Nephron progenitor cell (in vitro differentiated cells): ENCODE measurements at regions not wholly inside any gene's neighbourhood (a gene's known extent, or its start where the extent isn't known, plus 50 kb on each side); places are given as distances from the start of the nearest gene placed in this dataset.
A peak's percentile ranks its signal among the peaks of the same experiment; 100 is the strongest.

Source experiments
- DNase-seq: peaks from one replicate; pipeline ENCODE4 v3.0.0; 2021
- H3K27ac Mint-ChIP-seq: 2 replicates; pipeline ENCODE4 v1.8.0; 2021; ENCODE audit warnings: mild to moderate bottlenecking, moderate library complexity, mixed read lengths
- H3K27me3 Mint-ChIP-seq: 2 replicates; pipeline ENCODE4 v1.8.0; 2021; ENCODE audit warnings: mild to moderate bottlenecking, low read depth, mixed read lengths; ENCODE audit not compliant: poor library complexity
- H3K36me3 Mint-ChIP-seq: 2 replicates; pipeline ENCODE4 v1.8.0; 2021; ENCODE audit warnings: low read depth, mixed read lengths
- H3K4me1 Mint-ChIP-seq: 2 replicates; pipeline ENCODE4 v1.8.0; 2021; ENCODE audit warnings: mixed read lengths
- H3K4me3 Mint-ChIP-seq: 2 replicates; pipeline ENCODE4 v1.8.0; 2021; ENCODE audit warnings: mild to moderate bottlenecking, moderate library complexity, mixed read lengths
- H3K9me3 Mint-ChIP-seq: 2 replicates; pipeline ENCODE4 v1.8.0; 2021; ENCODE audit warnings: mild to moderate bottlenecking, moderate library complexity, mixed read lengths
- CTCF ChIP-seq: fragments of 200-600 bp; sonication (generic); IDR thresholded peaks from 2 replicates; pipeline ENCODE4 v1.5.0; 2021; ENCODE audit warnings: antibody characterized with exemption

GRCh38 chr4:123708902-123709301 is 312.3 kb downstream of the SPRY1 start:
- DNase-seq: no peak
- H3K27ac Mint-ChIP-seq: no peak overlapping the region
- no peaks in the 10 kb centered on the region for H3K27me3 Mint-ChIP-seq
- peaks cover 7% of the 10 kb centered on the region for H3K4me1 Mint-ChIP-seq
- TF ChIP-seq CTCF: no peak
- H3K36me3 Mint-ChIP-seq: peaks cover 54% of the 10 kb centered on the region
- H3K9me3 Mint-ChIP-seq: peaks cover 80% of the 10 kb centered on the region
- H3K4me3 Mint-ChIP-seq: no peak overlapping the region

DNA sequence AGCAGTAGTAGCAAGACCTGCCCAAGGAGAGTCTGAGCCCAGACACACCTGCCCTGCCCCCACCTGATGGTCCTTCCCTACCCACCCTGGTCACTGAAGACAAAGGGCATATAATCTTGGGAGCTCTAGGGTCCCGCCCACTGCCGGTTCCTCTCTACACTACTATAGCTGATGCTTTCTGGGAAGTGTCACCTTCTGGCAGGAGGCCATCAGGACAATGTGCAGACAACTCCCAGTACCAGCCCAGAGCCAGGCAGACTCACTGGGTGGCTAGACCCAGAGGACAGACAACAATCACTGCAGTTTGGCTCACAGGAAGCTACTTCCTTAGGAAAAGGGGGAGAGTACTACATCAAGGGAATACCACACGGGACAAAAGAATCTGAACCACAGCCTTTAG is 312.7 kb downstream of the SPRY1 start:
- H3K36me3 Mint-ChIP-seq: peaks cover 58% of the 10 kb centered on the region
- no peak overlapping the region for H3K4me3 Mint-ChIP-seq
- H3K27ac Mint-ChIP-seq: no peak overlapping the region
- DNase-seq: no peak
- H3K27me3 Mint-ChIP-seq: no peaks in the 10 kb centered on the region
- H3K9me3 Mint-ChIP-seq: peaks cover 80% of the 10 kb centered on the region
- H3K4me1 Mint-ChIP-seq: peaks cover 7% of the 10 kb centered on the region
- no peak for TF ChIP-seq CTCF

DNA sequence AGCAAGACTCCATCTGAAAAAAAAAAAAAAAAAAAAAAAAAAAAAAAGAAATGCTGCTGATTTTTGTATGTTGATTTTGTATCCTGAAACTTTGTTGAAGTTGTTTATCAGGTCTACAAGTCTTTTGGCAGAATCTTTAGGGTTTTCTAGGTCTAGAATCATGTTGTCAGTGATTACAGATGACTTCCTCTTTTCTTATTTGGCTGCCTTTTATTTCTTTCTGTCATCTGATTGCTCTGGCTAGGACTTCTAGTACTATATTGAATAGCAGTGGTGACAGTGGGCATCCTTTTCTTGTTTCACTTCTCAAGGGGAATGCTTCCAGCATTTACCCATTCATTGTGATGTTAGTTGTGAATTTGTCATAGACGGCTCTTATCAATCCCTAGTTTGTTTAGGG is 334.4 kb downstream of the SPRY1 start:
- no peak overlapping the region for H3K27ac Mint-ChIP-seq
- no peak overlapping the region for H3K4me3 Mint-ChIP-seq
- TF ChIP-seq CTCF: no peak
- no peak for DNase-seq
- no peaks in the 10 kb centered on the region for H3K27me3 Mint-ChIP-seq
- H3K9me3 Mint-ChIP-seq: peaks cover 52% of the 10 kb centered on the region
- no peaks in the 10 kb centered on the region for H3K4me1 Mint-ChIP-seq
- H3K36me3 Mint-ChIP-seq: peaks cover 27% of the 10 kb centered on the region

DNA sequence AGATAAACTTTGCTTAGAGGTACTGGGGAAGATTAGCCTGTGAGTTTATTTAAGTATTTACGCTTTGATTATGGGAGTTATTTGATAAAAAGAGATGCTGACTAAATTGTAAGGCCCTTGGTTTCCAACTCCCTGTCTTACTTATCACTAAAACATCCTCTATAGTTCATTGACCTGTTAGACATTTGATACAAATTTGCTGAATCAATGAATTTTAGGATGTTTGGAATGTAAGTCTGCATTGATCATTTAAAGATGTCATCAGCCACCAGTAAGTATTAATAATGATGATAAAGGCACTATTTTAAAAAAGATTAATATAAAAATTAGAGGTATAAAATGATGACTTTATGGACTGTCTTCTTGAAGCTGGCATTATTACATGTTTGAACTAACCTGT is 340.6 kb downstream of the SPRY1 start:
- Mint-ChIP-seq H3K36me3 (peaks cover 9% of the 10 kb centered on the region), H3K4me3 (no peak overlapping the region), H3K4me1 (peaks cover 13% of the 10 kb centered on the region), H3K9me3 (peaks cover 18% of the 10 kb centered on the region), H3K27me3 (no peaks in the 10 kb centered on the region), H3K27ac (no peak overlapping the region)
- no peak for DNase-seq
- no peak for TF ChIP-seq CTCF

DNA sequence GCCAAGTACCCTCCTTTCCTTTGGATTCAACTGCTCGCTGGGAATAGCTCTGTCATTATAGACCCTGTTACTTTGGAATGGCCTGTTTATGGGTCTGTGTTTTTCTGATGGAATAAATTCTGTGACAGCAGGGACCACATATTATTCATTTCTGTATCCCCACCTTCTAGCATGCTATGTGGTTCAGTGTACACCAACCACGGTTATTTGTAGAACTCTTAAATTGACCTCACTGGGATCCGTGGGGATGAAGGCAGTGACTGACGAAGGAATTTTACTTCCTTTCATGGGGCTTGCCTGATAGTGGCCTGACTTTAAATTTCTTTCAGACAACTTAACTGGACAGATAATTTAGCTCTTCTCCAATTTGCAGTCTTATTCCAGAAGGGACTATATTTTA is 343.2 kb downstream of the SPRY1 start:
- no peak for TF ChIP-seq CTCF
- H3K4me1 Mint-ChIP-seq: peaks cover 25% of the 10 kb centered on the region
- no peak overlapping the region for H3K4me3 Mint-ChIP-seq
- H3K36me3 Mint-ChIP-seq: peaks cover 6% of the 10 kb centered on the region
- peak overlapping the region; percentile 47 for H3K27ac Mint-ChIP-seq
- peaks cover 11% of the 10 kb centered on the region for H3K9me3 Mint-ChIP-seq
- DNase-seq: no peak
- H3K27me3 Mint-ChIP-seq: no peaks in the 10 kb centered on the region

DNA sequence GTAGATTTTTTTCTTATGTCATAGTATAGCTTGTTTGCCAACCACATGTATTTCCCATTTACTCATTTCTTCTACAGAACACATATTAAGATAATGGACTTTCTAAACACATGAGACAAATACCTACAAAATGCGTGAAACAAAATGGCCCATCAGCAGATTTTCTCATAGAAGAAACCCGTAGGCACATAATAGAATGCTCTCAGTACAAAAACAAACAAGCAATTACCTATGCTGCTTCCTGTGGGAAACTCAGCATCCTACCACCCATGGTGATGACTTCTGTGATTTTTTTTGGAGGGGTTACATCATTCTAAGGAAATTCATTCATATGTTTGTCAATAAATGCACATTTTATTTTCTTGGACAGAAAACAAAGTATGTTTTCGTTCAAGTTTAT is 343.6 kb downstream of the SPRY1 start:
- DNase-seq: no peak
- no peaks in the 10 kb centered on the region for H3K27me3 Mint-ChIP-seq
- TF ChIP-seq CTCF: no peak
- H3K9me3 Mint-ChIP-seq: peaks cover 9% of the 10 kb centered on the region
- peak overlapping the region; percentile 47 for H3K27ac Mint-ChIP-seq
- H3K36me3 Mint-ChIP-seq: peaks cover 6% of the 10 kb centered on the region
- H3K4me3 Mint-ChIP-seq: no peak overlapping the region
- peaks cover 29% of the 10 kb centered on the region for H3K4me1 Mint-ChIP-seq
